HEK293 (cell line): ENCODE measurements at regions not wholly inside any gene's neighbourhood (a gene's known extent, or its start where the extent isn't known, plus 50 kb on each side); places are given as distances from the start of the nearest gene placed in this dataset.

ENCODE experiments used
- CTCF ChIA-PET: fragments of 350-600 bp; formaldehyde crosslinking; extraction: SDS; loops from one replicate; lab custom pipeline; 2021; ENCODE audit warnings: antibody characterized with exemption; lab: Yijun Ruan, JAX
- POLR2A ChIA-PET: fragments of 300-600 bp; formaldehyde crosslinking; extraction: SDS; loops from one replicate; lab custom pipeline; 2020; ENCODE audit warnings: antibody characterized with exemption, inconsistent platforms; lab: Yijun Ruan, JAX
- H3K27ac ChIP-seq: fragments of 200-500 bp; sonication (Bioruptor generic); 2 replicates; pipeline ENCODE4 v1.5.1; 2014; ENCODE audit warnings: low read depth, low read length, control low read depth, inconsistent platforms; ENCODE audit errors: extremely low read depth
- H3K36me3 ChIP-seq, 2 experiments: fragments of 200-500 bp in 1 of 2; sonication (Bioruptor generic) in 1 of 2; 1 replicate in 1 of 2; 2 replicates in 1 of 2; pipeline ENCODE4 v1.5.1; 2014 to 2017; ENCODE audit warnings: inconsistent platforms in 2 of 2, low read length in 2 of 2; ENCODE audit not compliant: control insufficient read depth in 2 of 2, insufficient read depth in 1 of 2
- H3K4me1 ChIP-seq: fragments of 200-500 bp; sonication (Bioruptor generic); 2 replicates; pipeline ENCODE4 v1.5.1; 2014; ENCODE audit warnings: mild to moderate bottlenecking, low read length, inconsistent platforms; ENCODE audit not compliant: control insufficient read depth, insufficient read depth
- H3K4me3 ChIP-seq: 2 replicates; pipeline ENCODE4 v1.5.1; 2011; ENCODE audit warnings: low read depth, mild to moderate bottlenecking, control low read depth, low read length, moderate library complexity
- H3K9me3 ChIP-seq: fragments of 200-500 bp; sonication (Bioruptor generic); 2 replicates; pipeline ENCODE4 v1.5.1; 2014; ENCODE audit warnings: low read depth, low read length, inconsistent platforms; ENCODE audit not compliant: control insufficient read depth, insufficient read depth
- BCL11B ChIP-seq: fragments of 450-650 bp; formaldehyde crosslinking; IDR thresholded peaks from 2 replicates; pipeline ENCODE4 v1.5.1; 2016; ENCODE audit warnings: low read depth, missing biosample characterization, missing genetic modification characterization
- ELK4 ChIP-seq: IDR thresholded peaks from 2 replicates; pipeline ENCODE4 v1.6.1; 2011; ENCODE audit warnings: mild to moderate bottlenecking, low read depth, low read length, borderline replicate concordance
- FEZF1 ChIP-seq: fragments of 450-650 bp; formaldehyde crosslinking; IDR thresholded peaks from 2 replicates; pipeline ENCODE4 v1.5.1; 2016; ENCODE audit warnings: missing biosample characterization, missing genetic modification characterization
- GLI4 ChIP-seq: fragments of 450-650 bp; formaldehyde crosslinking; IDR thresholded peaks from 2 replicates; pipeline ENCODE4 v1.5.1; 2016; ENCODE audit warnings: missing biosample characterization, missing genetic modification characterization
- IKZF3 ChIP-seq: fragments of 450-650 bp; IDR thresholded peaks from 2 replicates; pipeline ENCODE4 v1.5.0; 2018; ENCODE audit warnings: missing biosample characterization, mild to moderate bottlenecking, missing genetic modification characterization, moderate library complexity
- KLF1 ChIP-seq: fragments of 450-650 bp; formaldehyde crosslinking; IDR thresholded peaks from 2 replicates; pipeline ENCODE4 v1.5.1; 2016; ENCODE audit warnings: missing biosample characterization, missing genetic modification characterization
- MZF1 ChIP-seq: fragments of 450-650 bp; formaldehyde crosslinking; IDR thresholded peaks from 2 replicates; pipeline ENCODE4 v1.5.1; 2017; ENCODE audit warnings: missing biosample characterization, missing genetic modification characterization, borderline replicate concordance
- ZBTB1 ChIP-seq: fragments of 450-650 bp; formaldehyde crosslinking; IDR thresholded peaks from 2 replicates; pipeline ENCODE4 v1.5.1; 2016; ENCODE audit warnings: missing biosample characterization, missing genetic modification characterization
- ZBTB17 ChIP-seq: fragments of 450-650 bp; formaldehyde crosslinking; IDR thresholded peaks from 2 replicates; pipeline ENCODE4 v1.5.1; 2016; ENCODE audit warnings: missing biosample characterization, missing genetic modification characterization
- ZBTB20 ChIP-seq: fragments of 450-650 bp; formaldehyde crosslinking; IDR thresholded peaks from 2 replicates; pipeline ENCODE4 v1.5.1; 2016; ENCODE audit warnings: missing biosample characterization, missing genetic modification characterization
- ZBTB8A ChIP-seq: fragments of 450-650 bp; formaldehyde crosslinking; IDR thresholded peaks from 2 replicates; pipeline ENCODE4 v1.5.1; 2016; ENCODE audit warnings: missing biosample characterization, missing genetic modification characterization
- ZNF121 ChIP-seq: fragments of 450-650 bp; formaldehyde crosslinking; IDR thresholded peaks from 2 replicates; pipeline ENCODE4 v1.5.1; 2016; ENCODE audit warnings: missing biosample characterization, missing genetic modification characterization
- ZNF19 ChIP-seq: fragments of 450-650 bp; formaldehyde crosslinking; IDR thresholded peaks from 2 replicates; pipeline ENCODE4; 2016; ENCODE audit warnings: missing biosample characterization, missing genetic modification characterization, low read depth
- ZNF24 ChIP-seq: fragments of 450-650 bp; formaldehyde crosslinking; IDR thresholded peaks from 2 replicates; pipeline ENCODE4 v1.5.1; 2016; ENCODE audit warnings: missing biosample characterization, missing genetic modification characterization
- ZNF280C ChIP-seq: fragments of 450-650 bp; formaldehyde crosslinking; IDR thresholded peaks from 2 replicates; pipeline ENCODE4 v1.5.1; 2016; ENCODE audit warnings: missing biosample characterization, missing genetic modification characterization
- ZNF302 ChIP-seq: fragments of 450-650 bp; formaldehyde crosslinking; IDR thresholded peaks from 2 replicates; pipeline ENCODE4 v1.5.1; 2016; ENCODE audit warnings: missing biosample characterization, missing genetic modification characterization, low read depth
- ZNF350 ChIP-seq: fragments of 450-650 bp; formaldehyde crosslinking; IDR thresholded peaks from 2 replicates; pipeline ENCODE4 v1.5.0; 2017; ENCODE audit warnings: missing biosample characterization, mild to moderate bottlenecking, missing genetic modification characterization
- ZNF366 ChIP-seq: fragments of 450-650 bp; formaldehyde crosslinking; conservative IDR thresholded peaks from 2 replicates; pipeline ENCODE4 v1.5.1; 2016; ENCODE audit warnings: missing biosample characterization, missing genetic modification characterization
- ZNF404 ChIP-seq: fragments of 450-650 bp; formaldehyde crosslinking; IDR thresholded peaks from 2 replicates; pipeline ENCODE4 v1.5.1; 2017; ENCODE audit warnings: missing biosample characterization, missing genetic modification characterization
- ZNF416 ChIP-seq: fragments of 450-650 bp; formaldehyde crosslinking; IDR thresholded peaks from 2 replicates; pipeline ENCODE4 v1.5.1; 2016; ENCODE audit warnings: missing biosample characterization, missing genetic modification characterization
- ZNF580 ChIP-seq: fragments of 450-650 bp; formaldehyde crosslinking; IDR thresholded peaks from 2 replicates; pipeline ENCODE4 v1.5.1; 2016; ENCODE audit warnings: missing biosample characterization, missing genetic modification characterization
- ZNF660 ChIP-seq: fragments of 450-650 bp; IDR thresholded peaks from 2 replicates; pipeline ENCODE4 v1.5.1; 2018; ENCODE audit warnings: missing biosample characterization, mild to moderate bottlenecking, missing genetic modification characterization
- ZNF747 ChIP-seq: fragments of 450-650 bp; formaldehyde crosslinking; IDR thresholded peaks from 2 replicates; pipeline ENCODE4 v1.5.1; 2016; ENCODE audit warnings: missing biosample characterization, missing genetic modification characterization
- ZNF777 ChIP-seq: fragments of 450-650 bp; formaldehyde crosslinking; IDR thresholded peaks from 2 replicates; pipeline ENCODE4 v1.5.1; 2017; ENCODE audit warnings: missing biosample characterization, missing genetic modification characterization, borderline replicate concordance
- ZNF792 ChIP-seq: fragments of 450-650 bp; formaldehyde crosslinking; IDR thresholded peaks from 2 replicates; pipeline ENCODE4 v1.5.1; 2016; ENCODE audit warnings: missing biosample characterization, missing genetic modification characterization
- ZSCAN23 ChIP-seq: fragments of 450-650 bp; formaldehyde crosslinking; IDR thresholded peaks from 2 replicates; pipeline ENCODE4 v1.5.1; 2016; ENCODE audit warnings: missing biosample characterization, missing genetic modification characterization
- TF ChIP-seq, protein P1 (sequence below): sonication (generic); formaldehyde crosslinking; IDR thresholded peaks from 2 replicates; pipeline ENCODE4 v1.8.1; 2022; ENCODE audit warnings: mild to moderate bottlenecking, moderate library complexity, missing genetic modification reagents
- TF ChIP-seq, protein P2 (sequence below): fragments of 450-650 bp; formaldehyde crosslinking; optimal IDR thresholded peaks from 2 replicates; pipeline ENCODE3; 2016; ENCODE audit warnings: missing biosample characterization, mild to moderate bottlenecking, missing genetic modification characterization
- TF ChIP-seq, protein P3 (sequence below): fragments of 450-650 bp; formaldehyde crosslinking; IDR thresholded peaks from 2 replicates; pipeline ENCODE4 v1.5.1; 2016; ENCODE audit warnings: missing biosample characterization, missing genetic modification characterization

GRCh38 chr4:132276185-132276584 is 872.9 kb upstream of the PCDH10 start:
- no peak overlapping the region for H3K4me3 ChIP-seq
- ChIA-PET CTCF (no interaction called here), POLR2A (no interaction called here)
- H3K4me1 ChIP-seq, result no peaks in the 10 kb centered on the region
- no peak overlapping the region for H3K27ac ChIP-seq
- no peaks in the 10 kb centered on the region for H3K9me3 ChIP-seq
- no peaks in the 10 kb centered on the region for H3K36me3 ChIP-seq
- no peak for TF ChIP-seq ZNF792 (tag by site-specific recombination)
- TF ChIP-seq ZSCAN23 (tag by site-specific recombination), result no peak
- no peak for TF ChIP-seq BCL11B (tag by site-specific recombination)
- TF ChIP-seq ZNF404 (tag by site-specific recombination), result no peak
- no peak for TF ChIP-seq ZNF19
- no peak for TF ChIP-seq ZNF366 (tag by site-specific recombination)
- no peak for TF ChIP-seq GLI4 (tag by site-specific recombination)
- TF ChIP-seq ZNF24 (tag by site-specific recombination), result no peak
- no peak for TF ChIP-seq KLF1 (tag by site-specific recombination)
- TF ChIP-seq, protein P1, sequence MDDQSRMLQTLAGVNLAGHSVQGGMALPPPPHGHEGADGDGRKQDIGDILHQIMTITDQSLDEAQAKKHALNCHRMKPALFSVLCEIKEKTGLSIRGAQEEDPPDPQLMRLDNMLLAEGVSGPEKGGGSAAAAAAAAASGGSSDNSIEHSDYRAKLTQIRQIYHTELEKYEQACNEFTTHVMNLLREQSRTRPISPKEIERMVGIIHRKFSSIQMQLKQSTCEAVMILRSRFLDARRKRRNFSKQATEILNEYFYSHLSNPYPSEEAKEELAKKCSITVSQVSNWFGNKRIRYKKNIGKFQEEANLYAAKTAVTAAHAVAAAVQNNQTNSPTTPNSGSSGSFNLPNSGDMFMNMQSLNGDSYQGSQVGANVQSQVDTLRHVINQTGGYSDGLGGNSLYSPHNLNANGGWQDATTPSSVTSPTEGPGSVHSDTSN (CRISPR knock-in tag), result no peak
- no peak for TF ChIP-seq ZBTB8A (tag by site-specific recombination)
- TF ChIP-seq, protein P2, sequence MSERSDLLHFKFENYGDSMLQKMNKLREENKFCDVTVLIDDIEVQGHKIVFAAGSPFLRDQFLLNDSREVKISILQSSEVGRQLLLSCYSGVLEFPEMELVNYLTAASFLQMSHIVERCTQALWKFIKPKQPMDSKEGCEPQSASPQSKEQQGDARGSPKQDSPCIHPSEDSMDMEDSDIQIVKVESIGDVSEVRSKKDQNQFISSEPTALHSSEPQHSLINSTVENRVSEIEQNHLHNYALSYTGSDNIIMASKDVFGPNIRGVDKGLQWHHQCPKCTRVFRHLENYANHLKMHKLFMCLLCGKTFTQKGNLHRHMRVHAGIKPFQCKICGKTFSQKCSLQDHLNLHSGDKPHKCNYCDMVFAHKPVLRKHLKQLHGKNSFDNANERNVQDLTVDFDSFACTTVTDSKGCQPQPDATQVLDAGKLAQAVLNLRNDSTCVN (tag by site-specific recombination), result no peak

DNA sequence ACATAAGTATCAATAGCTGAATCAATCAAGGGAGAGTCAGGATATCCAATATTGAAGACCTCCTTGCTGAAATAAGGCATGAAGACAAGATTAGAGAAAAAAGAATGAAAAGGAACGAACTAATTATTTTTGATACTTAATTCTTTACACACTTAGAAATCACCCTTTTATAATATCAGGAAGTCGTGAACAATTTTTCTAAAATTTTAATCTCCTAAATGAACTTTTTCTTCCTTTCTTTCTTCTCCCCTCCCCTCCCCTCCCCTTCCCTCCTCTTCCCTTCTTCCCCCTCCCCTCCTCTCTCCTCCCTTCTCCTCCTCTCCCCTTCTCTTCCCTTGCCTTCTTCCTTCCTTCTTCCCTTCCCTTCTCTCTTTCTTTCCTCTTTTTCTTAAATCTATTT is 872.1 kb upstream of the PCDH10 start:
- H3K36me3 ChIP-seq, result no peaks in the 10 kb centered on the region
- no peaks in the 10 kb centered on the region for H3K4me1 ChIP-seq
- no peaks in the 10 kb centered on the region for H3K9me3 ChIP-seq
- no peak for TF ChIP-seq ZNF24 (tag by site-specific recombination)
- no peak for TF ChIP-seq ZNF747
- TF ChIP-seq ZBTB17 (tag by site-specific recombination), result no peak
- TF ChIP-seq ZNF777 (tag by site-specific recombination), result no peak
- TF ChIP-seq ZSCAN23 (tag by site-specific recombination), result no peak
- no peak for TF ChIP-seq ZNF302 (tag by site-specific recombination)
- TF ChIP-seq ZNF660 (tag by site-specific recombination), result no peak
- no peak for TF ChIP-seq ZNF350 (tag by site-specific recombination)
- TF ChIP-seq ZNF416 (tag by site-specific recombination), result no peak
- no peak for TF ChIP-seq FEZF1 (tag by site-specific recombination)
- TF ChIP-seq ZBTB20 (tag by site-specific recombination), result no peak
- TF ChIP-seq ZNF580 (tag by site-specific recombination), result no peak
- no peak for TF ChIP-seq ELK4
- no peak for TF ChIP-seq IKZF3 (tag by site-specific recombination)
- TF ChIP-seq ZNF19, result no peak
- no peak for TF ChIP-seq ZBTB1 (tag by site-specific recombination)
- no peak for TF ChIP-seq ZNF280C (tag by site-specific recombination)
- TF ChIP-seq, protein P3, sequence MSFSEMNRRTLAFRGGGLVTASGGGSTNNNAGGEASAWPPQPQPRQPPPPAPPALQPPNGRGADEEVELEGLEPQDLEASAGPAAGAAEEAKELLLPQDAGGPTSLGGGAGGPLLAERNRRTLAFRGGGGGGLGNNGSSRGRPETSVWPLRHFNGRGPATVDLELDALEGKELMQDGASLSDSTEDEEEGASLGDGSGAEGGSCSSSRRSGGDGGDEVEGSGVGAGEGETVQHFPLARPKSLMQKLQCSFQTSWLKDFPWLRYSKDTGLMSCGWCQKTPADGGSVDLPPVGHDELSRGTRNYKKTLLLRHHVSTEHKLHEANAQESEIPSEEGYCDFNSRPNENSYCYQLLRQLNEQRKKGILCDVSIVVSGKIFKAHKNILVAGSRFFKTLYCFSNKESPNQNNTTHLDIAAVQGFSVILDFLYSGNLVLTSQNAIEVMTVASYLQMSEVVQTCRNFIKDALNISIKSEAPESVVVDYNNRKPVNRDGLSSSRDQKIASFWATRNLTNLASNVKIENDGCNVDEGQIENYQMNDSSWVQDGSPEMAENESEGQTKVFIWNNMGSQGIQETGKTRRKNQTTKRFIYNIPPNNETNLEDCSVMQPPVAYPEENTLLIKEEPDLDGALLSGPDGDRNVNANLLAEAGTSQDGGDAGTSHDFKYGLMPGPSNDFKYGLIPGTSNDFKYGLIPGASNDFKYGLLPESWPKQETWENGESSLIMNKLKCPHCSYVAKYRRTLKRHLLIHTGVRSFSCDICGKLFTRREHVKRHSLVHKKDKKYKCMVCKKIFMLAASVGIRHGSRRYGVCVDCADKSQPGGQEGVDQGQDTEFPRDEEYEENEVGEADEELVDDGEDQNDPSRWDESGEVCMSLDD (tag by site-specific recombination), result no peak
- no peak for TF ChIP-seq ZNF121 (tag by site-specific recombination)
- TF ChIP-seq MZF1 (tag by site-specific recombination), result no peak
- ChIA-PET CTCF (no interaction called here), POLR2A (no interaction called here)
- H3K27ac ChIP-seq, result no peak overlapping the region
- no peak overlapping the region for H3K4me3 ChIP-seq
